Sigmoid colon (tissue), 3 donors: ENCODE measurements at regions not wholly inside any gene's neighbourhood (a gene's known extent, or its start where the extent isn't known, plus 50 kb on each side); places are given as distances from the start of the nearest gene placed in this dataset.

ENCODE experiments used
- CTCF ChIP-seq, 4 experiments: fragments of 450-650 bp in 3 of 4; fragments of 200-600 bp in 1 of 4; IDR thresholded peaks; one replicate each; pipeline ENCODE4 v1.5.1; 2016 to 2019; ENCODE audit warnings: antibody characterized with exemption in 4 of 4, mild to moderate bottlenecking in 3 of 4, moderate library complexity in 2 of 4
- POLR2A ChIP-seq, 2 donors: fragments of 450-650 bp; IDR thresholded peaks; one replicate each; pipeline ENCODE4 v1.6.1; 2016; ENCODE audit warnings: antibody characterized with exemption in 2 of 2, mild to moderate bottlenecking in 2 of 2, moderate library complexity in 2 of 2

- TF ChIP-seq POLR2A (IDR thresholded peaks at IDR 0.05): no peak
- no peak for TF ChIP-seq CTCF (IDR thresholded peaks at IDR 0.05)
Measured at GRCh38 chr6:81093051-81093450, 659.4 kb downstream of the TENT5A start.
